ENCODE measurements at regions not wholly inside any gene's neighbourhood (a gene's known extent, or its start where the extent isn't known, plus 50 kb on each side); places are given as distances from the start of the nearest gene placed in this dataset.

- no peaks in the 10 kb centered on the region for H3K36me3 ChIP-seq
- no peak overlapping the region for H3K27ac ChIP-seq
- no peaks in the 10 kb centered on the region for H3K4me1 ChIP-seq (ENCODE audit: control insufficient read depth in 1 of 2, insufficient read depth in 1 of 2, low read depth in 1 of 2, low read length in 1 of 2)
- H3K4me3 ChIP-seq (ENCODE audit: low read depth in 1 of 2, low read length in 1 of 2), result no peak overlapping the region
- TF ChIP-seq CTCF (IDR thresholded peaks at IDR 0.05), result no peak
- H3K27me3 ChIP-seq, result no peaks in the 10 kb centered on the region
- H3K9me3 ChIP-seq, result no peaks in the 10 kb centered on the region
Measured at GRCh38 chr15:66859688-66860253, 157.7 kb downstream of the SMAD6 start.

DNA sequence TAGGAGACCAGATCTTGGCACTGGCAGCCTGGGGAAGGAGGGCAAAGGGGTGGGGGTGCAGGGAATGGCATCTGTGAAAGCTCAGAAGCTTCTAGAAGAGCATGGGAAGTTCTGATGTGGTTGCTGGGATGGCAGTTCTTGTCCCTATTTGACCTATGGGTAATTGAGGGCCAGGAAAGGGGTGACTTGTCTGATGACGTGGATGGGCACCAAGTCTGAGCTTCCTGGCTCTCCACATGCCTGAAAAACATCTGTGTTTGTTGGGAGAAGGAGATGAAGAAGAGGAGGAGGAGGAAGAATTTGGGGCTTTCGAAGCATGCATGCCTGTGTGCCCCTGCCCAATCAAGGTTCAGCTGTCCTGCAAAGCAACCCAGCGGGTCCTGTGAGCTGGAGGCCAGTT, 158.8 kb downstream of the SMAD6 start:
- no peak overlapping the region for H3K27ac ChIP-seq
- TF ChIP-seq CTCF (IDR thresholded peaks at IDR 0.05), result no peak
- H3K27me3 ChIP-seq, result no peaks in the 10 kb centered on the region
- no peaks in the 10 kb centered on the region for H3K36me3 ChIP-seq
- peaks cover 3% of the 10 kb centered on the region in 2 experiments for H3K4me1 ChIP-seq (ENCODE audit: control insufficient read depth in 1 of 2, insufficient read depth in 1 of 2, low read depth in 1 of 2, low read length in 1 of 2)
- H3K4me3 ChIP-seq (ENCODE audit: low read depth in 1 of 2, low read length in 1 of 2), result no peak overlapping the region
- no peaks in the 10 kb centered on the region for H3K9me3 ChIP-seq

DNA sequence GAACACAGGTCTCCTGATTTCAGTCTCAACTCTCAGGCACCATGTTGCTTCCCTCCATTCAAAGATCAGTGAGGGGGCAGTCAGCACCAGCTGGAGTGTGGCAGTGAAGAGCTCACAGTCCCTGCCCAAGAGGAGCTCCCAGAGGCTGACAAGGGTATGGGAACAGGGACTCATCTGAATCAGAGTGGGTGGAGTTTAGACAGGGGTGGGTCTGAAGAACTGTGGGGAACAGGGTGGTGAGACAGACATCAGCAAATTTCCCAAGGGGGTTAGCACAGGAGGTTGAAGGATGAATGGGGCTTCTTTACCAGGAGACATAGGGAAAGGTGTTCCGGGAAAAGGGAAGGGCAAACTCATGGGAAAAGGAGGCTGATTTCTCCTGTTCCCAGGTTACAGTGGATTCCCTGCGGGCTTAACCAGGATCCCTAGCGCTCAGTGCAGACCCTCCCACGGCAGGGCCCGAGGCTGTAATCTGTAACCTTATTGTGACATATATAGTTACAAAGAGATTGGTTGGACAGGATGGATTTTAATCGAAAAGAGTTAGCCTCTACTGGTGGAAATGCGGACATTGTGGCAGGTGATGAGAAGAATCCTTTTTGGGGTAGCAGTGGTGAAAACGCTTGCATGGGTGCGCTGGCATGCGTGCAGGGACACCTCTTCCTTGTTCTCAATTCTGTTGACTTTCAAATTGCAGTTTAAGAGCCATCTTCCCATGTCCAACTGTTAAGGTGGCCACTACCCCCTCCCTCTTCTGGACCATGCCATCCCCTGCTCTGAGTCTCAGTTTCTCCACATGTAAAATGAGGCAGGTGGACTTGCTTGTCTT, 160.3 kb downstream of the SMAD6 start:
- Histone ChIP-seq H3K9me3 (no peaks in the 10 kb centered on the region), H3K27me3 (no peaks in the 10 kb centered on the region), H3K27ac (no peak overlapping the region), H3K4me3 (ENCODE audit: low read depth in 1 of 2, low read length in 1 of 2) (no peak overlapping the region), H3K4me1 (ENCODE audit: control insufficient read depth in 1 of 2, insufficient read depth in 1 of 2, low read depth in 1 of 2, low read length in 1 of 2) (peaks cover 12 to 13% of the 10 kb centered on the region in 2 experiments), H3K36me3 (no peaks in the 10 kb centered on the region)
- no peak for TF ChIP-seq CTCF (IDR thresholded peaks at IDR 0.05)

DNA sequence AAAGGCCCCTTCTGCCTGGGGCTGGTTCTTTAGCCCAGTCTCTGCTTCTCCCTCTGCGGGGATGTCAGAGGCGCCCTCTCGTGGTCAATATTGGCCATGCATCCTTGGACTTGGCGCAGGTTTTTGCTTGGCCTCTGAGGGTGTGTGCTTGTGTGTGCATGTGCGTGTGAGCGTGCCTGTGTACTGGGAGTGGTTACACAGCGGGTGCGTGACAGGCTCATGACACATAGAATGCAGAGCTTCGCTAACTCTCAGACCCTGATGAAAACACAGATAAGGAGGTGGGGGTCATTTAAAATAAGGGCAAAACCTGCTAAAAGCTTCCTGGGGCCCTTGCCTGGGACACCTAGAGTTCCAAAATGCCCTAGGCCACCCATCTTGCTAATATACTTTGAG, 160.9 kb downstream of the SMAD6 start:
- Histone ChIP-seq H3K27ac (no peak overlapping the region), H3K4me1 (ENCODE audit: control insufficient read depth in 1 of 2, insufficient read depth in 1 of 2, low read depth in 1 of 2, low read length in 1 of 2) (peaks cover 12 to 13% of the 10 kb centered on the region in 2 experiments), H3K27me3 (no peaks in the 10 kb centered on the region), H3K36me3 (no peaks in the 10 kb centered on the region), H3K4me3 (ENCODE audit: low read depth in 1 of 2, low read length in 1 of 2) (no peak overlapping the region), H3K9me3 (no peaks in the 10 kb centered on the region)
- TF ChIP-seq CTCF (IDR thresholded peaks at IDR 0.05), result peak; percentile 84

- H3K4me3 ChIP-seq (ENCODE audit: low read depth in 1 of 2, low read length in 1 of 2), result no peak overlapping the region
- no peak overlapping the region for H3K27ac ChIP-seq
- no peak for TF ChIP-seq CTCF (IDR thresholded peaks at IDR 0.05)
- no peaks in the 10 kb centered on the region for H3K36me3 ChIP-seq
- H3K4me1 ChIP-seq (ENCODE audit: control insufficient read depth in 1 of 2, insufficient read depth in 1 of 2, low read depth in 1 of 2, low read length in 1 of 2), result peaks cover 12 to 13% of the 10 kb centered on the region in 2 experiments
- H3K9me3 ChIP-seq, result no peaks in the 10 kb centered on the region
- no peaks in the 10 kb centered on the region for H3K27me3 ChIP-seq
Measured at GRCh38 chr15:66863390-66864085, 161.5 kb downstream of the SMAD6 start.
